Left ventricle myocardium superior (tissue), 1 donor: ENCODE measurements at regions not wholly inside any gene's neighbourhood (a gene's known extent, or its start where the extent isn't known, plus 50 kb on each side); places are given as distances from the start of the nearest gene placed in this dataset.
"Not testable (repeated sequence)": the region's sequence is repeated elsewhere in the genome, so short reads cannot be mapped to it uniquely, and the experiment has no call there.

ENCODE experiments used
- ATAC-seq: fragments of 200-7000 bp; cut with Tn5 transposase; one replicate; pipeline ENCODE4 v1.9.1; 2020; ENCODE audit warnings: mild to moderate bottlenecking, moderate library complexity
- DNase-seq: peaks from one replicate; pipeline ENCODE4 v3.0.0-alpha.2; 2020
- intact Hi-C: fragments of 100-400 bp; cut with micrococcal nuclease; formaldehyde crosslinking; loops from one replicate; pipeline ENCODE4 v1.11.0; 2022
- donor health status: DM: no; HTN: yes; CAD: no; lungs with severe emphysema.

DNA sequence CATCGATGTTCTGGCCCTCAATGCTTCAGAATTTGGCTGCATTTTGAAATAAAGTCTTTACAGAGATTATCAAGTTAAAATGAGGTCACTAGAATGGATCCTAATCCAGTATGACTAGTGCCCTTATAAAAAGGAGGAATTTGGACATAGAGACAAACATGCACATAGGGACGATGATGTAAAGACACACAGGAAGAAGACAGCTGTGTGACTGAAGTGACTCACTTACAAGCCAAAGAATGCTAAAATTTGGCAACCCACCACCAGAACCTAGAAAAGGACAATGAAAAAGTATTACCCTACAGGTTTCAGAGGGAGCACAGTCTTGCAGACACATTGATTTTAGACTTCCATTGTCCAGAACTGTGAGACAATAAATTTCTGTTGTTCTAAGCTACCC is 322.8 kb upstream of the GJE1 start:
- DNase-seq = no peak
- no peak for ATAC-seq
- intact Hi-C loops = no loop called here

DNA sequence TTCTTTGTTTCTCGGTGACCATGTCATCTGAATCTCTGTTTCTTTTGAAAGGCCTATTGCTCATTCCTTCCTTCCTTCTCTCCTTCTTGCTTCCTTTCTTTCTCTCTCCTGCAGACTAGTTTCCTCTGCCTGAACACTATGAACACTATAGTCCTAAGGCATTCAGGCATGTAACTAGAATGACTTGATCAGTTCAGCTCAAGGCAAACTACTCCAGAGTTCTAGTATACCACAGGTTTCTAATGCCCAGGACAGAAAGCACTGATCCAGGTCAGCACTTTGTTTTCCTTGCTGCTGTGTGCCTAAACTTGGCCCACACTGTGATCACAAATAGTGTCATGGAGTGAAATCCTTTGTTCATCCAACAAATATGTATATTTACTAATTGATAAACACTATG is 324.1 kb upstream of the GJE1 start:
- ATAC-seq = no peak
- no peak for DNase-seq
- intact Hi-C loops = no loop called here

DNA sequence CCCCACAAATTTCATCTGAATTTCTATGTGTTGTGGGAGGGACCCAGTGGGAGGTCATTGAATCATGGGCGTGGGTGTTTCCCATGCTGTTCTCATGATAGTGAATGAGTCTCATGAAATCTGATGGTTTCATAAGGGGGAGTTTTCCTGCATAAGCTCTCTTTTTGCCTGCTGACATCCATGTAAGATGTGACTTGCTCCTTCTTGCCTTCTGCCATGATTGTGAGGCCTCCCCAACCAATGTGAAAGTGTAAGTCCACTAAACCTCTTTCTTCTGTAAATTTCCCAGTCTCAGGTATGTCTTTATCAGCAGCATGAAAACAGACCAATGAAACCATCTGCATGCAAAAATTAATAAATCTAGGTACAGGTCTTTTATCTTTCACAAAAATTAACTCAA is 331.8 kb upstream of the GJE1 start:
- intact Hi-C loops, DNase-seq: not testable (repeated sequence)

DNA sequence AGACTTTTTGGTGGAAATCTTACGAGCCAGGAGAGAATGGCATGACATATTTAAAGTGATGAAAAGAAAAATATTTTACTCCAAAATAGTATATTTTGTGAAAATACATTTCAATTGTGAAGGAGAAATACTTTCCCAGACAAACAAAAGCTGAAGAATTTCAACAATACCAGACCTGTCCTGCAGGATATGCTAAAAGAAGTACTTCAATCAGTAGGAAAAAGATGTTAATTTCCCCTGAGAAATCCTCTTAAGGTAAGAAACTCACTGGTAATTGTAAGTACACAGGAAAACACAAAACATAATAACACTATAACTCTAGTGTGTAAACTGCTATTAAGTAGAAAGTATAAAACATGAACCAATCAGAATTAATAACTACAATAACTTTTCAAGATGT is 341.8 kb upstream of the GJE1 start:
- no peak for DNase-seq
- intact Hi-C loops = no loop called here
- no peak for ATAC-seq

More for the DNA sequence above, 331.8 kb upstream of the GJE1 start:
- ATAC-seq = not testable (repeated sequence)

DNA sequence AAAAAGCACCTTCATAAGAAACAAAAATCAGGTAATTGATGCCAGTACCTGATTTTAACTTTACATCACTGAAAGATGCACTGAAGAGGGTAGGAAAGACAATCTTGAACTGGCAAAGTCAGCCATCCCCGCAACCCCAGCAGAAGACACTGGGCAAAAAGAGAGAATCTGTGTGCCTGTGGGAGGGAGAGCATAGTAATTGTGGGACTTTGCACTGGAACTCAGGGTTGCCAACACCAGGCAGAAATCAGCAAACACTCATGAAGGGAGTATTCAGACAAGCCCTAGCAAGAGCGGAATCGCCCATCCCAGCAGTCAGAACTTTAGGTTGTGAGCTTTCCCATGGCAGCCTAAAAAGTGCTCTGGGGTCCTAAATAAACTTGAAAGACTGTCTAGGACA is 344.6 kb upstream of the GJE1 start:
- intact Hi-C loops = no loop called here
- no peak for ATAC-seq
- no peak for DNase-seq

DNA sequence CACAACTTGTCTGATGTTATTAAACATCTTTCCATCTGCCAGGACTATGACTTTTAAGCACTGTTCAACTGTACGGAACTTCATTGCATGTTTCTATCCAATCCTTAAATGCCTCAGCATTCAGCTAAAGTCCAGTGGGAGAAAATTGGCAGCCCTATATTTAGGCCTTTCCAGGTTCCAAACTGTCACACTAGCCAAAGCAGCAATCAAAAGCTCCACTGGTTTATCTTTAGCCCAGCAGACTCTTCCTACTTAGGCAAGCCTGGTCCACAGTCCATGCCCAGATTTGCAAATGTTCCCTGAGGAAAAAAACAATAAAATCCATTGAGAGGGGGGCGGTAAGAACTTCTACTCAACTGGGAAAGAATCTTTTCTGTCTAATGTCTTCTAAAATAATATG is 349.1 kb upstream of the GJE1 start:
- intact Hi-C loops = no loop called here
- no peak for DNase-seq
- ATAC-seq = peak; percentile 59

DNA sequence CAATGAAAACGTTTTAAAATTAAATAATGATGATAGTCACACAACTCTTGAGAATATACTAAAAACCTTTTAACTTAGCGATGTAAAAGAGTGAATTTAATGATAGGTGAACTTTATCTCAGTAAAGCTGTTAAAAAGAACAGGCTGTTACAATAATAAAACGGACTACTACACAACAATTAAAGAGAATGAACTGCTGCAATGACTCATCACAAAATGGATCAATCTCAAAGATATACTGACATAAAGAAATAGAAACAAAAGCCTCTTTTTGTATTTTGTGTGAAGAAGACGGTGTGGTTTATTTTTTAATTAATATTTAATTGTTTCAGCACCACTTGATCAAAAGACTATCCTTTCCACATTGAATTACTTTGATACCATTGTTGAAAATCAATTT is 352.4 kb upstream of the GJE1 start:
- DNase-seq = no peak
- no peak for ATAC-seq
- intact Hi-C loops = no loop called here

DNA sequence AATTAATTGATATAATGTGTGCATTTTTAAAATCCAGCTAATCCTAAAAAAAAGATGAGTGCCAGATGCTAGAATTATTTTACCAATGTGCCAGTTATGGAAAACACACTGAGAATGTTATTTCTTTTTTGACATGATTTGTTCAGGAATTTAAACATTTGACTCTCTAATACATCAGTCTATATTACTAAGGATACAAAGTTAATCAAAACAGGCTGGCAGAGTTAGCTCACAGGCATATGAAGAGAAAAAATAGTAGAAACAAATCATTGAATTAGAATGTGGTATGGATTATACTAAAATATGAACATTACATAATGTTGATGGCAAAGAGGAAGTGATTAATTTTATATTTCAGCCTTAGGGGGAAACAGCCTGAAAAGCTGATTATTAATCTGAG is 368.3 kb upstream of the GJE1 start:
- intact Hi-C loops = no loop called here
- ATAC-seq = no peak
- no peak for DNase-seq

DNA sequence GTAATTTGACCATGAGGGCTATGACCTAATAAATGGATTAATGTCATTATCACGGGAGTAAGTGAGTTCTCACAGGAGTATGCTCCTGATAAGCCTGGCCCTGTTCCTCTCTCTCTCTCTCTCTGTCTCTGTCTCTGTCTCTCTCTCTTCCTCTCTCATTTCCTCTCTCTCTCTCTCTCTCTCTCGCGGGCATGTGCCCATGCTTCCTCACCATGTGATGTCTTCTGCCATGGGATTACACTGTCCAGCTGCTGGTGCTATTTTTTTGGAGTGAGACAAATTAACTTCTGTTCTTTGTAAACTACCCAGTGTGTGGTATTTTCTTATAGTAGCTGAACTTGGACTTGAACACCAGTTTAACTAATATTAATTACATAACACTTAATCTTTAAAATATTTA is 374.3 kb upstream of the GJE1 start:
- DNase-seq (no peak), ATAC-seq (no peak)
- intact Hi-C loops = no loop called here

DNA sequence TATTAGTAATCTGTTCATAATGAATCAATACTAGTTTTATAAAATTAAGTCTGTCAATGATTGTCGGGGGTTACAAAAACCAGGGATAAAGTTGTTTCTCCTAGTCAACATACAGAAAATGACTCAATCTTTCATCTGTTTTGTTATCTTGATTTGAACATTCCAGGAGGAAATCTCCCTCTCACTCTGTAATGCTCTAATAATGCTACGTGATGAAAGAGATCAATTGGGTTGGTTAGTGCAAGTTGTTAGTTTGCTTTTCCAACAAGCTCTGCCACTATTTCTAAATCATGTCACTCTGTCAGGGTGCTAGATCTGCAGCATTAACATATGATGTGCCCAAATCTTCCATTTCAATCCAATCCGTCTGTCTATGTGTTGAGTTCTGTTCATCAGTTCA is 379.5 kb upstream of the GJE1 start:
- intact Hi-C loops = no loop called here
- ATAC-seq (no peak), DNase-seq (no peak)

DNA sequence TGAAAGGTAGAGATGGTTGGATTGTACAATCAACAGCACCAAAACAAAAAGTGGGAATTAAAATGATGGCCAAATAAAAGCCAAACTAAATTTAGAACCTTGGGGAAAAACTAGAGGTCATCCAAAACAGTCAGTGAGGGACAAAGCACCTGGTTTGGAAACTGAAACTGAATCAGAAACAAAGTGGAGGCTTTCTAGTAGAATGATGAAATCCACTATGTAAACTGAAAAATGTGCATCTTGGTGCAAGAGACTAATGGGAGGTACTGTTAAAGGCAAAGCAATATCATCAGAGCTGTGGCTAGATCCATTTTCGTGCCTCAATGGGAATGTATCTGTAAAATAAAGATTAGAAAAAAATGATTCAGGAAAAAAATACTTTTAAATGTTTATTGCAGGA is 380.0 kb upstream of the GJE1 start:
- ATAC-seq (no peak), DNase-seq (no peak)
- intact Hi-C loops = no loop called here

DNA sequence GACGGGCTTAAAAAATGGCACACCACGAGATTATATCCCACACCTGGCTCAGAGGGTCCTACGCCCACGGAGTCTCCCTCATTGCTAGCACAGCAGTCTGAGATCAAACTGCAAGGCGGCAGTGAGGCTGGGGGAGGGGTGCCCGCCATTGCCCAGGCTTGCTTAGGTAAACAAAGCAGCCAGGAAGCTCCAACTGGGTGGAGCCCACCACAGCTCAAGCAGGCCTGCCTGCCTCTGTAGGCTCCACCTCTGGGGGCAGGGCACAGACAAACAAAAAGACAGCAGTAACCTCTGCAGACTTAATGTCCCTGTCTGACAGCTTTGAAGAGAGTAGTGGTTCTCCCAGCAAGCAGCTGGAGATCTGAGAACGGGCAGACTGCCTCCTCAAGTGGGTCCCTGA is 386.4 kb upstream of the GJE1 start:
- ATAC-seq, DNase-seq, intact Hi-C loops: not testable (repeated sequence)

DNA sequence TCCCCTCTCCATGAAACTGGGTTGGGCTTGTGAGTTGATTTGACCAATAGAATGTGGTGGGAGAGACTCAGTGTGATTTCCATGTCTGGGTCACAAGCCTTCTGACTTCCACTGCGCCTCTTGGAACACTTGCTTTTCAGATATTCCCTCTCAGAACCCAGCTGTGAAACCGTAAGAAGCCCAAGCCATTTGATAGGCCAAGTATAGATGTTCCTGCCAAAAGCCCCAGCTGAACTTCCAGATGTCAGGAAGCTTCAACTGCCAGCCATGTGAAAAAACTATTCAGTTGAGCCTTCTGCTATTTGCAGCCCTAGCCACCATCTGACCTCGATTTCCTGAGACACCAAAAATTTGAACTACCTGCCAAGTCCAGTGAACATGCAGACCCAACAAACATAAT is 387.8 kb upstream of the GJE1 start:
- intact Hi-C loops = no loop called here
- DNase-seq (no peak), ATAC-seq (peak; percentile 57)

DNA sequence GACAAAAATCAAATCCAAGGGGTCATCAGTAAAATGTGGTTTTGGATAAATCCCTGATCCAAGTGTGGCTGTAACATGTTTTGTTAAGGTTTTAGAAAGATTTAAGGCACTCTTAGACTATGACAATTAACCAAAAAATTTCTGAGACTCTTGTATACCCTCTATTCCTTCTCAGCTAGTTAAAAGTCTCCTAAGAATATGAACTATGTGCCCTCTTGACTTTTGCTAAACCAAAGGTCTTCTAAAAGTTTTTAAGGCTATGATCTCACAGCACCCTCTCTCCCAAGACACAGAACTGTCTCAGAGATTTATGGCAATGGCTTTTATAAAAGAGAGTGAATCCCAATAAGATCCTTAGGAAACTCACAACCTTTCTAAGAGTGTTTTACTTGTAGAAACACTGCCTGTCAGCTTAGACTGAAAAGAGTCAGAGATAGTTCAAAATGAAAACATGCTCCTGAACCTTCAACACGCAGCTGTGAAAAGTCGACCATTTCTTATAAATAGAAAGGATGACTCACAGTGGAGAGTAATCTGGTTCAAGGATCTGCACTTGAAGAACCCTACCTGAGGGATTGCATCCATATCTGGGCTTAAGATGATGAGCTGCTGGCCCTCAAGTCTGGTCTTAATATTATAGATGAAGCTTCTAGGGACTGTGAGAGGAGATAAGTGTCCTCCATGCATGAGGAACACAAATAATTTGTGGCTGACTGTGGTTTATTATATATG is 388.4 kb upstream of the GJE1 start:
- DNase-seq (no peak), ATAC-seq (no peak)
- intact Hi-C loops = no loop called here

DNA sequence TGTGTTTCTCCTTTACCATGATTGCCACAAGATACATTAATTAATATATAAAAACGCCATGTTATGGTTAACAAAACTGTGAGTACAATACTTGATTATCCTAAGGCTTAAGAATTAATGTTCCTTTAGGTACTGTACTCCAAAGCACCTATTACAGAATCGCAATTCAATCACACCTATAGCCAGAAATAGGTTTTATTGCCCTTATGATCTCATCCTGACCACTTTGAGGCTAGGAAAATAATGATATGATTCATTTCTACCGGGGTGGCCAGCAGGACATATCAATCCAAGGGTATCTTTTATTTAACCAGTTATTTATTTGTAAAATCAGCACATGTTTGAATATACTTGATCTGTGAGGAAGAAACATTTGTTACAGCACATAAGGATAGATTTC is 396.6 kb upstream of the GJE1 start:
- DNase-seq (no peak), ATAC-seq (no peak)
- intact Hi-C loops = no loop called here

DNA sequence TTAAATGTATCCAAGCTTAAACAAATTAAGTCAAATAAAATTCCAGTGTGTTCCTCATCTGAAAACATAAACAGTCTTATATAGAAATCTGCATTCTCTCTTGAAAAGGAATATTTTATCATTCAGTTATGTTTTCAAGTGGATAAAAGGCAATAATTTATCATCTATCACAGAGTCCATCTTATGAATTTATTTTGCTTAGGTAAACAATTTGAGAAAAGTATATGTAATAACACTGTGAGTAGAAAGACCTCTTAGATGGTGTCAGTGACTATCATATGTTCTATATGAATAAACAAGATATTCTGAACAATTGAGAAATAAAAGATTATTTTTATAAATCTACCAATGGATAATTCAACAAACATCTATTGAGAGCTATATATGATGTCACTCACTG is 397.6 kb upstream of the GJE1 start:
- ATAC-seq (no peak), DNase-seq (no peak)
- intact Hi-C loops = no loop called here

DNA sequence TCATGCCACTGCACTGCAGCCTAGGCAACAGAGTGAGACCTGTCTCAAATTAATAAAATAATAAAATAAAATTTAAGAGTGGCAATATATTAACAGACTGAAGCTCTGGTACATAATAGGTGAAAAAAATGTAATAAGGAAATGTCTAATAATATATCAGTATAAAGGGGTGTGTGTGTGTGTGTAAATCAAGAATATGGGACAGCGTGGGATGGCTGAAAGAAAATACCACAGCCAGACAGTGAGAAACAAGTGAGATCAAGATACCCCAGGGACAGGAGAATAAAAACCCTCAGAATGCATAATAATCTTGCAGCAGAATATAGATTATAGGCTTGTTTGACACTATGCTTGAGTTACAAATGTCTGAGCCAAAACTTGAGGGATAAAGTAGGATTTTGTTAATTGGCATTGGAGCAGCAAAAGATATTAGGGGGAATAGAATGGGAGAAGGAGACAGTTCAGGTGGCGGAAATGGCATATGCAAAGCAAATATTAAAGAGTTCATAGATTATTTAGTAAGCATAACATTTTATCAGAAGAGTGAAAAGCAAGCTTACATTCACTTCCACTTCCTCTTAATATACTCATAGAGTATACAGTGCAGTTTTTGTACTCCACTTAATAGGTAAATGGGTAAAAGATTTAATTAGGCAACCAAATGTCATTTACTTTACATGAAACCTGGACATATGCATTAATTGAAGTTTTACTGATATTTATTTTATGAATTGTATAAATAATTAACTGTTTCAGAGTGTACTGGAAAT is 398.5 kb upstream of the GJE1 start:
- intact Hi-C loops = no loop called here
- ATAC-seq (no peak), DNase-seq (no peak)

DNA sequence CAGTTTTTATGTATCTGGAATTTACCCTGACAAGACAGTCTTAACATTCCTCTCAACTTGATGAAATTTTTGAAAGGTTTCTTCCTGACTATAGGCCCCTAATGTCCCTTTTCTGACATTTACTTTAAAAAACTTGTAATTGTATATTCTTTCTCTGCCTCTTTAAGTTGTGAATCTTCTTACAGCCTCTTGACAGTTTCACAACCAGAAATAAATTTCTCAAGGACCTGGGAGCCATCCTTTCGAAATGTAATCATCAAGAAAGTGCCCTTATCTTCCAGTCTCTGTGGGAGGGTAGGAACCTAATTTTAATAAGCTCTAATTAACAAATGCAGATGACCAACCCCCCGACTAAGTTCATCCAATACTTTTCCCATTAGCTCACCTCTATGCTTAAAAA is 403.6 kb upstream of the GJE1 start:
- no peak for DNase-seq
- ATAC-seq = no peak
- intact Hi-C loops = no loop called here

DNA sequence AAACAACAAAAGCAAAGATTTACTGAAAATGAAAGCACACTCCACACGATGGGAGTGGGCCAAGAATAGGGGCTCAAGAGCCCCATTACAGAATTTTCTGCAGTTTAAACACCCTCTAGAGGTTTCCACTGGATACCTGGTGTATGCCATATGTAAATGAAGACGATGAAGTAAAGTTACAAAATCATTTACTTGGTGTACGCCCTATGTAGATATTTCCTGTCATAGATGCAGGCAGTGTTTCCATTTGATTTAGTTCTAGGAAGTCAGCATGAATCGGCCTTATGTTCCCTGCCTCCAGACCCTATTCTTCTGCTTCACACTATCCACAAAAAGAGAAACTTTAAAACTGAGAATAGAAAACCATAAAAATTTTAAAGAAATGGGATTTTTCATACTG is 404.4 kb upstream of the GJE1 start:
- DNase-seq = no peak
- intact Hi-C loops = no loop called here
- ATAC-seq = no peak

DNA sequence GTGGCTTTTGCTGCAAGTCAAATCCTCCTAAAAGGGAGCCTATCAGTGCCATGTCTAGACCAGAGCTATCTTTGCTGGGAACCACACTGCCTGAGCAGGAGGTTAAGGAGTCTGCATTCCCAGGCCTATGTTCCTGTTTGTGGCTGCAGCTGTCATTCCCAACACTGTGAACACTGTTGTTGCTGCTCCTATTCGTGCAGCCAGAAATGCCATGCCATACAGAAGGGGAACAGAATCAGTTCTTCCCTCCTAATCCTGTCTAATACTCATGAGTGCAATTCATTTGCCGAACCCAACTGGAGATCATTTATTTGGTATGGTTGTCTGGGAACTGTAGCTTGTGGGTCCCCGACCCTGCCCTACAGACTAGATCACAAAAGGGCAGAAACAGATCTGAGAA is 406.5 kb upstream of the GJE1 start:
- ATAC-seq = no peak
- intact Hi-C loops = no loop called here
- no peak for DNase-seq

DNA sequence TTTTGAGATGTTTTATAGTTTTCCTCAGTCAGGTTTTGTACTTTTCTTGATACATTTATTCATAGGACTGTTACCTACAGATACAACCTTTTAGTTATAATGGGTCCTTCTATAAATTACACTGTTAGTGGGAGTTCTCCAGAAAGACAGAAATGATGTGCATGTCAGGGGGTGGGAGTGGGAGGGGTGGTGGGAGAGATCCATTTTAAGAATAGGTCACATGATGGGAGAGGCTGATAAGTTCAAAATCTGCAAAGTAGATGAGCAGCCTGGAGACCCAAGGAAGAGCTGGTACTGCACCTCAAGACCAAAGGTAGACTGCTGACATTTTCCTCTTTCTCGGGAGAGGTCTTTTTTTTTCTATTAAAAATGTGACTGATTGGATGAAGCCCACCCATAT is 408.0 kb upstream of the GJE1 start:
- ATAC-seq = no peak
- intact Hi-C loops = no loop called here

More for the DNA sequence above, 408.0 kb upstream of the GJE1 start:
- DNase-seq = no peak
